ENCODE measurements at regions not wholly inside any gene's neighbourhood (a gene's known extent, or its start where the extent isn't known, plus 50 kb on each side); places are given as distances from the start of the nearest gene placed in this dataset.

- TF ChIP-seq ZNF384 (IDR thresholded peaks at IDR 0.05; ENCODE audit: borderline replicate concordance, low read depth, low read length) = no peak
- TF ChIP-seq NRF1 (conservative IDR thresholded peaks at IDR 0.05; ENCODE audit: low read depth, low read length) = no peak
These were observed 146.3 kb upstream of the ZNF536 start for GRCh38 chr19:30225676-30226463.
